GM10266 (cell line): ENCODE measurements at regions not wholly inside any gene's neighbourhood (a gene's known extent, or its start where the extent isn't known, plus 50 kb on each side); places are given as distances from the start of the nearest gene placed in this dataset.

ENCODE experiments used
- DNase-seq: peaks from one replicate; pipeline ENCODE4 v3.0.0; 2012; ENCODE audit errors: extremely low spot score
- CTCF ChIP-seq: IDR thresholded peaks from 2 replicates; pipeline ENCODE4 v1.5.1; 2012; ENCODE audit warnings: mild to moderate bottlenecking, low read depth; ENCODE audit not compliant: control insufficient read depth, insufficient read depth; ENCODE audit errors: missing control alignments

GRCh38 chr16:64499211-64499610, 622.7 kb downstream of the CDH11 start:
- no peak for TF ChIP-seq CTCF
- no peak for DNase-seq

GRCh38 chr16:64498363-64498762, 623.5 kb downstream of the CDH11 start:
- TF ChIP-seq CTCF: no peak
- no peak for DNase-seq

- TF ChIP-seq CTCF: no peak
- DNase-seq: no peak
These were observed 628.2 kb downstream of the CDH11 start for GRCh38 chr16:64493709-64494108.

GRCh38 chr16:64489449-64489848, 632.4 kb downstream of the CDH11 start:
- TF ChIP-seq CTCF: no peak
- DNase-seq: no peak

GRCh38 chr16:64486561-64486960, 635.3 kb downstream of the CDH11 start:
- TF ChIP-seq CTCF: no peak
- DNase-seq: no peak

GRCh38 chr16:64481497-64481896, 640.4 kb downstream of the CDH11 start:
- no peak for TF ChIP-seq CTCF
- no peak for DNase-seq

GRCh38 chr16:64478252-64478906, 643.5 kb downstream of the CDH11 start:
- TF ChIP-seq CTCF: no peak
- no peak for DNase-seq
